ENCODE measurements at regions not wholly inside any gene's neighbourhood (a gene's known extent, or its start where the extent isn't known, plus 50 kb on each side); places are given as distances from the start of the nearest gene placed in this dataset.

GRCh38 chr10:44566786-44567185, 181.9 kb upstream of the CXCL12 start:
- H3K27ac ChIP-seq (ENCODE audit: low read depth, low read length) = no peak overlapping the region
- no peaks in the 10 kb centered on the region for H3K9me3 ChIP-seq (ENCODE audit: control insufficient read depth in 1 of 2, insufficient read depth in 1 of 2, low read depth in 1 of 2, low read length in 2 of 2)
- peaks cover 15% of the 10 kb centered on the region for H3K27me3 ChIP-seq (ENCODE audit: insufficient read depth, low read length)
- H3K79me2 ChIP-seq (ENCODE audit: insufficient read depth, low read length) = no peaks in the 10 kb centered on the region
- POLR2A ChIA-PET = no interaction called here
- CTCF ChIA-PET = no interaction called here
- RAD21 ChIA-PET (ENCODE audit: low non-redundant PET in 1 of 2, low total read pairs in 2 of 2, uncharacterized antibody in 2 of 2, unreplicated experiment in 2 of 2) = no interaction called here
- H3K36me3 ChIP-seq (ENCODE audit: control insufficient read depth in 1 of 2, insufficient read depth in 2 of 2, low read length in 2 of 2) = no peaks in the 10 kb centered on the region; a peak in 1 of 4 replicates
- no peaks in the 10 kb centered on the region for H3K4me1 ChIP-seq (ENCODE audit: control insufficient read depth in 1 of 2, insufficient read depth in 2 of 2, low read length in 2 of 2)
- intact Hi-C loops (cut with micrococcal nuclease) = no loop called here
- no peak overlapping the region for H3K4me2 ChIP-seq (ENCODE audit: low read length)
- H4K20me1 ChIP-seq (ENCODE audit: insufficient read depth) = no peaks in the 10 kb centered on the region
- TF ChIP-seq ZBTB33 (IDR thresholded peaks at IDR 0.05; ENCODE audit: extremely low read depth, insufficient replicate concordance, low read length) (no peak), POLR2A (IDR thresholded peaks at IDR 0.05; ENCODE audit: borderline replicate concordance, extremely low read depth, insufficient read depth, insufficient read length) (no peak), ZNF274 (IDR thresholded peaks at IDR 0.05; ENCODE audit: low read depth, low read length) (no peak), YY1 (IDR thresholded peaks at IDR 0.05; ENCODE audit: extremely low read depth, insufficient replicate concordance, low read depth, low read length) (no peak), JUND (IDR thresholded peaks at IDR 0.05) (no peak), TCF7L2 (IDR thresholded peaks at IDR 0.05; ENCODE audit: borderline replicate concordance, extremely low read depth, insufficient read depth, insufficient read length) (no peak), SP1 (IDR thresholded peaks at IDR 0.05; ENCODE audit: low read depth) (no peak), RAD21 (IDR thresholded peaks at IDR 0.05; ENCODE audit: low read depth) (no peak), ZFX (IDR thresholded peaks at IDR 0.05) (no peak), EZH2phosphoT487 (IDR thresholded peaks at IDR 0.05; ENCODE audit: borderline replicate concordance) (no peak), CTCF (IDR thresholded peaks at IDR 0.05 in 2 of 3, conservative IDR thresholded peaks at IDR 0.05 in 1 of 3; ENCODE audit: borderline replicate concordance in 1 of 3, insufficient read depth in 1 of 3, low read depth in 2 of 3, low read length in 2 of 3) (no peak)
- no peak for ATAC-seq
- no peak overlapping the region for H2AFZ ChIP-seq (ENCODE audit: low read depth, low read length, poor library complexity, severe bottlenecking)
- no TSS peak for BruUV-seq (replicated peaks)
- no peak overlapping the region for H3K4me3 ChIP-seq (replicated peaks in 1 of 2; ENCODE audit: low read depth in 1 of 2, low read length in 2 of 2)
- H3K9me2 ChIP-seq (ENCODE audit: insufficient read depth) = no peaks in the 10 kb centered on the region
- no peak overlapping the region for H3K9ac ChIP-seq (ENCODE audit: low read length)
- DNase-seq (ENCODE audit: low read depth, low spot score) = no peak

Measured in HCT116 (cell line).